GM10266 (cell line): ENCODE measurements at regions not wholly inside any gene's neighbourhood (a gene's known extent, or its start where the extent isn't known, plus 50 kb on each side); places are given as distances from the start of the nearest gene placed in this dataset.

ENCODE experiments used
- DNase-seq: peaks from one replicate; pipeline ENCODE4 v3.0.0; 2012; ENCODE audit errors: extremely low spot score
- CTCF ChIP-seq: IDR thresholded peaks from 2 replicates; pipeline ENCODE4 v1.5.1; 2012; ENCODE audit warnings: mild to moderate bottlenecking, low read depth; ENCODE audit not compliant: control insufficient read depth, insufficient read depth; ENCODE audit errors: missing control alignments

- peak; percentile 65 for DNase-seq
- no peak for TF ChIP-seq CTCF
Observed at GRCh38 chr4:184896868-184897715, 71.3 kb upstream of the ACSL1 start.

DNA sequence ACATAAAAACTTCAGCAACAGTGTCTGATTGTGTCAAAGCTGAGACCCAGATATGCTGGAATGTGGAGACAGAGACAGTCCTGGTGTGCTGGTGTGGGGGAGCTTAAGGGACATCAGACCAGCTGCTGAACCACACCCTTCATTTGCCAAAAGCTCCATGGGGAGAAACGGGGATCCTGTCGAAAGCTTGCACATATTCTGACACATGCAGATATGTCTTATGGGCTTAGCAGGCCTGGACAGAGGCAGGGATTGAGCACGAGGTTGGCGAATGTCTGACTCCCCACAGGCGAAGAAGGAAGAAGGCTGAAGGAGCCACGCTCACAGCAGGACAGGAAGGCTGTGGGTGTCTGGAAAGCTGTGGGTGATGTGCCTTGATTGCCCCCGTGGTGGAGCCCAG lies 72.1 kb upstream of the ACSL1 start:
- no peak for TF ChIP-seq CTCF
- no peak for DNase-seq

GRCh38 chr4:184898793-184899192 lies 73.0 kb upstream of the ACSL1 start:
- DNase-seq: no peak
- no peak for TF ChIP-seq CTCF

GRCh38 chr4:184899261-184900134 lies 73.7 kb upstream of the ACSL1 start:
- DNase-seq: no peak
- TF ChIP-seq CTCF: no peak

- TF ChIP-seq CTCF: no peak
- no peak for DNase-seq
Observed at GRCh38 chr4:184900184-184900583, 74.4 kb upstream of the ACSL1 start.

DNA sequence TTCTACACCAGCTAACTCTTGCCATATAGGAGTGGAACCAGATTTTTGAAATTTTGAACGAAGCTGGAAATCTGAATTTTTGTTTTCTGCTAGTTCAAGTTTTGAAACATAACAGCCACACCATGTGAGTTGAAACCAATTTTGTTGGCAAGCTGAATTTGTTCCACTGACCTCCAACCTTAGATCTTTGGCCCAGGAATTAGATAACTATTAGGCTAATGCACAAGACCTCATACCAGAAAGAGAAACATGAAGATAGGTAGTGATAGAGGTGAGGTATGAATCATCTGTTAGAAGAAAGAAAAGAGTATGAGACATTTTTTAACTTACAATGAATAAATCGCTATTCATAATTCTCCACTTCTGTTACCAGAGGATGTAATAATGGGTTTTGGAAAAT lies 76.8 kb upstream of the ACSL1 start:
- DNase-seq: no peak
- TF ChIP-seq CTCF: no peak

DNA sequence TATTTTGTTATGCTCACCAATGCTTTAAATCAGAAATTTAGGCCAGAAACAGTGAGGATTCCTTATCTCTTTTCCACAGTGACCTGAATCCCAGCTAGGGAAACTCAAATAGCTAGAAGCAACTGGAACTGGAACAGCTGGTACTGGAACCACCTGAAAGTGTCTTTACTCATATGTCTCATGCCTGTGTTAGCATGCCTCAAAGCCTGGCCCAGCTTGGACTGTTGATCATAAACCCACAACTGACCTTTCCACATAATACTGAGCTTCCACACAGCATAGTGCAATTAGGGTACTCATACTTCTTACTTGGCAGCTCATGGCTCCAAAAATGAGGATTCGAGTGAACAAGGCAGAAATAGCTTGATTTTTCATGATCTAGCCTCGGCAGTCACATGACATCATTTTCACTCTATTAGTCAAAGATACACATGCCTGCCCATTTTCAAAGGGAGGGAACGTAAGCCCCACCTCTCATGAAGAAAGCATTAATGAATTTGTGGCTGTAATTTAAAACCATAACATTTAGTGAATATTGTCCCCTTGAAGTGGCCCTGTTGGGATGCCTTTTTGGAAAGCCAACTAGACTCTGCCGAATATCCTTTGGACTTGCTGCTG lies 80.8 kb upstream of the ACSL1 start:
- DNase-seq: no peak

More for the DNA sequence above, 80.8 kb upstream of the ACSL1 start:
- no peak for TF ChIP-seq CTCF
